HepG2 (cell line): ENCODE measurements at regions not wholly inside any gene's neighbourhood (a gene's known extent, or its start where the extent isn't known, plus 50 kb on each side); places are given as distances from the start of the nearest gene placed in this dataset.
A peak's percentile ranks its signal among the peaks of the same experiment; 100 is the strongest.

Source experiments
- JUND ChIP-seq: sonication (generic); formaldehyde crosslinking; IDR thresholded peaks from 2 replicates; pipeline ENCODE4 v1.8.0; 2022; ENCODE audit warnings: mild to moderate bottlenecking, missing genetic modification reagents
- KAT7 ChIP-seq: IDR thresholded peaks from 2 replicates; pipeline ENCODE4 v1.6.1; 2018; ENCODE audit warnings: borderline replicate concordance, missing compliant biosample characterization
- MATR3 ChIP-seq: sonication (generic); formaldehyde crosslinking; IDR thresholded peaks from 2 replicates; pipeline ENCODE4 v1.4.0; 2020; ENCODE audit warnings: missing genetic modification reagents
- MAZ ChIP-seq, 2 experiments: sonication (generic) in 1 of 2; formaldehyde crosslinking in 1 of 2; IDR thresholded peaks; 2 replicates each; pipeline versions ENCODE4 v1.5.0 to v1.6.1; 2012 to 2020; ENCODE audit warnings: low read depth in 2 of 2, mild to moderate bottlenecking in 2 of 2, borderline replicate concordance in 1 of 2, improper control_type of control experiment in 1 of 2, low read length in 1 of 2, missing genetic modification reagents in 1 of 2, moderate library complexity in 1 of 2
- NR2F1 ChIP-seq, 2 experiments: fragments of 450-650 bp in 1 of 2; formaldehyde crosslinking in 1 of 2; IDR thresholded peaks; 2 replicates each; pipeline versions ENCODE4 v1.5.0 to v1.6.1; 2016 to 2020; ENCODE audit warnings: mild to moderate bottlenecking in 1 of 2, missing compliant biosample characterization in 1 of 2, missing genetic modification reagents in 1 of 2, moderate library complexity in 1 of 2
- PAWR ChIP-seq: sonication (generic); formaldehyde crosslinking; IDR thresholded peaks from 2 replicates; pipeline ENCODE4 v1.4.0; 2020; ENCODE audit warnings: missing genetic modification reagents, mild to moderate bottlenecking, borderline replicate concordance
- RELA ChIP-seq: sonication (generic); formaldehyde crosslinking; IDR thresholded peaks from 2 replicates; pipeline ENCODE4 v1.4.0; 2020; ENCODE audit warnings: missing genetic modification reagents
- SMARCC2 ChIP-seq: fragments of 450-650 bp; IDR thresholded peaks from 2 replicates; pipeline ENCODE4 v1.6.1; 2017; ENCODE audit warnings: antibody characterized with exemption, mild to moderate bottlenecking
- SNAI1 ChIP-seq: sonication (generic); formaldehyde crosslinking; IDR thresholded peaks from 2 replicates; pipeline ENCODE4 v1.5.0; 2020; ENCODE audit warnings: mild to moderate bottlenecking, missing genetic modification reagents, borderline replicate concordance
- YEATS2 ChIP-seq: sonication (generic); formaldehyde crosslinking; IDR thresholded peaks from 2 replicates; pipeline ENCODE4 v1.4.0; 2020; ENCODE audit warnings: missing genetic modification reagents, borderline replicate concordance
- ZFX ChIP-seq: sonication (generic); formaldehyde crosslinking; IDR thresholded peaks from 2 replicates; pipeline ENCODE4 v1.4.0; 2020; ENCODE audit warnings: mild to moderate bottlenecking, low read depth, missing genetic modification reagents, moderate library complexity
- ZNF235 ChIP-seq: sonication (generic); formaldehyde crosslinking; IDR thresholded peaks from 2 replicates; pipeline ENCODE4 v1.8.1; 2023; ENCODE audit warnings: mild to moderate bottlenecking, missing genetic modification reagents, borderline replicate concordance
- ZNF572 ChIP-seq: sonication (generic); formaldehyde crosslinking; IDR thresholded peaks from 2 replicates; pipeline ENCODE4 v1.5.1; 2020; ENCODE audit warnings: mild to moderate bottlenecking, missing genetic modification reagents
- ZNF672 ChIP-seq: sonication (generic); formaldehyde crosslinking; IDR thresholded peaks from 2 replicates; pipeline ENCODE4 v1.8.1; 2022; ENCODE audit warnings: missing genetic modification reagents
- TF ChIP-seq, protein P1 (sequence below): sonication (generic); formaldehyde crosslinking; IDR thresholded peaks from 2 replicates; pipeline ENCODE4 v1.5.1; 2020; ENCODE audit warnings: missing genetic modification reagents, mild to moderate bottlenecking, borderline replicate concordance
- TF ChIP-seq, protein P2 (sequence below): sonication (generic); formaldehyde crosslinking; IDR thresholded peaks from 2 replicates; pipeline ENCODE4 v1.4.0; 2020; ENCODE audit warnings: missing genetic modification reagents, mild to moderate bottlenecking, borderline replicate concordance
- TF ChIP-seq, protein P3 (sequence below): sonication (generic); formaldehyde crosslinking; IDR thresholded peaks from 2 replicates; pipeline ENCODE4 v1.5.0; 2020; ENCODE audit warnings: missing genetic modification reagents
- TF ChIP-seq, protein P4 (sequence below): IDR thresholded peaks from 2 replicates; pipeline ENCODE4 v1.6.1; 2016; ENCODE audit warnings: missing genetic modification reagents, missing compliant biosample characterization

DNA sequence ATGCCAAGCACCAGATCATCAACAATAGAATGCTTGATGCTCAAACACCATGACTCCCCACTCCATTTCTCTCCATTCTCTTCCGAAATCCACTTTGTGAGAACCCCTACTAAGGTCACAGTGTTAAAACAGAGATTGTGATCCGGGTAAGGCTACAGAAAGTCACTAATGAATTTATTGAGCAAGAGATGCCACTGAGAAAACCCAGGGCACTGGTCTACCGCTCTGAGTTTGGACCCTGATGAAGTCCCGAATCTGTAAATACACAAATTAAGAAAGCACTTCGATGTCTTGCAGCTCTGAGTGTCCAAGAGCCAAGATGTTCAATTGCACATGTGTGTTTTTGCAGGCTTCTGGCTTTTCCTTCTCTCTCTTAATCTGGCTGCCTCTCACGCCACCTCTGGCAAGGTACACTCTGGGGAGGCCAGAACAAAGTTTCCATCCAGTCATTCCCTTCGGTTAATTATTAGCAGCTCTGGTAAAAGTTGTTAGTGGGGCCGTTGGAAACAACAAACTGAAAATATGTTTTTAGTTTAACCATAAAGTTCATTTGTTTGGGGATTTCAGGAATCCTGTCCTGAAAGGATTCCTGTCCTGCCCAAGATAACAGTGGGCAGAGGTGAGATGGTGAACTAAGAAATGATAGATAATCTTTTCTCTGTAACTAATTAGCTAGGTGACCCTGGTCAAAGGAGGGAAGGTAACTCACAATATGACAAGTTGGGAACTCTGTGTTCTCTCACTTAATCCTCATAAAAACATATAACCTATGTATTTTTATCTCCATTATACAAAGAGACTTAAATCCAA, 75.4 kb downstream of the BTG1 start (continued):
- 0 out of 2 replicates have a peak, but pooled peaks have one; percentile 27 for TF ChIP-seq ZFX (CRISPR knock-in tag)
- TF ChIP-seq, protein P1, sequence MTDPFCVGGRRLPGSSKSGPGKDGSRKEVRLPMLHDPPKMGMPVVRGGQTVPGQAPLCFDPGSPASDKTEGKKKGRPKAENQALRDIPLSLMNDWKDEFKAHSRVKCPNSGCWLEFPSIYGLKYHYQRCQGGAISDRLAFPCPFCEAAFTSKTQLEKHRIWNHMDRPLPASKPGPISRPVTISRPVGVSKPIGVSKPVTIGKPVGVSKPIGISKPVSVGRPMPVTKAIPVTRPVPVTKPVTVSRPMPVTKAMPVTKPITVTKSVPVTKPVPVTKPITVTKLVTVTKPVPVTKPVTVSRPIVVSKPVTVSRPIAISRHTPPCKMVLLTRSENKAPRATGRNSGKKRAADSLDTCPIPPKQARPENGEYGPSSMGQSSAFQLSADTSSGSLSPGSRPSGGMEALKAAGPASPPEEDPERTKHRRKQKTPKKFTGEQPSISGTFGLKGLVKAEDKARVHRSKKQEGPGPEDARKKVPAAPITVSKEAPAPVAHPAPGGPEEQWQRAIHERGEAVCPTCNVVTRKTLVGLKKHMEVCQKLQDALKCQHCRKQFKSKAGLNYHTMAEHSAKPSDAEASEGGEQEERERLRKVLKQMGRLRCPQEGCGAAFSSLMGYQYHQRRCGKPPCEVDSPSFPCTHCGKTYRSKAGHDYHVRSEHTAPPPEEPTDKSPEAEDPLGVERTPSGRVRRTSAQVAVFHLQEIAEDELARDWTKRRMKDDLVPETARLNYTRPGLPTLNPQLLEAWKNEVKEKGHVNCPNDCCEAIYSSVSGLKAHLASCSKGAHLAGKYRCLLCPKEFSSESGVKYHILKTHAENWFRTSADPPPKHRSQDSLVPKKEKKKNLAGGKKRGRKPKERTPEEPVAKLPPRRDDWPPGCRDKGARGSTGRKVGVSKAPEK: no peak
- TF ChIP-seq, protein P2, sequence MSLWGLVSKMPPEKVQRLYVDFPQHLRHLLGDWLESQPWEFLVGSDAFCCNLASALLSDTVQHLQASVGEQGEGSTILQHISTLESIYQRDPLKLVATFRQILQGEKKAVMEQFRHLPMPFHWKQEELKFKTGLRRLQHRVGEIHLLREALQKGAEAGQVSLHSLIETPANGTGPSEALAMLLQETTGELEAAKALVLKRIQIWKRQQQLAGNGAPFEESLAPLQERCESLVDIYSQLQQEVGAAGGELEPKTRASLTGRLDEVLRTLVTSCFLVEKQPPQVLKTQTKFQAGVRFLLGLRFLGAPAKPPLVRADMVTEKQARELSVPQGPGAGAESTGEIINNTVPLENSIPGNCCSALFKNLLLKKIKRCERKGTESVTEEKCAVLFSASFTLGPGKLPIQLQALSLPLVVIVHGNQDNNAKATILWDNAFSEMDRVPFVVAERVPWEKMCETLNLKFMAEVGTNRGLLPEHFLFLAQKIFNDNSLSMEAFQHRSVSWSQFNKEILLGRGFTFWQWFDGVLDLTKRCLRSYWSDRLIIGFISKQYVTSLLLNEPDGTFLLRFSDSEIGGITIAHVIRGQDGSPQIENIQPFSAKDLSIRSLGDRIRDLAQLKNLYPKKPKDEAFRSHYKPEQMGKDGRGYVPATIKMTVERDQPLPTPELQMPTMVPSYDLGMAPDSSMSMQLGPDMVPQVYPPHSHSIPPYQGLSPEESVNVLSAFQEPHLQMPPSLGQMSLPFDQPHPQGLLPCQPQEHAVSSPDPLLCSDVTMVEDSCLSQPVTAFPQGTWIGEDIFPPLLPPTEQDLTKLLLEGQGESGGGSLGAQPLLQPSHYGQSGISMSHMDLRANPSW (CRISPR knock-in tag): no peak
- TF ChIP-seq SMARCC2: no peak
- TF ChIP-seq JUND: no peak
- TF ChIP-seq NR2F1 (CRISPR knock-in tag; IDR thresholded peaks at IDR 0.05): no peak
- TF ChIP-seq YEATS2 (CRISPR knock-in tag): 0 out of 2 replicates have a peak, but pooled peaks have one; percentile 22
- no peak for TF ChIP-seq ZNF672 (CRISPR knock-in tag)
- TF ChIP-seq PAWR: no peak
- no peak for TF ChIP-seq SNAI1 (CRISPR knock-in tag)
- TF ChIP-seq, protein P3, sequence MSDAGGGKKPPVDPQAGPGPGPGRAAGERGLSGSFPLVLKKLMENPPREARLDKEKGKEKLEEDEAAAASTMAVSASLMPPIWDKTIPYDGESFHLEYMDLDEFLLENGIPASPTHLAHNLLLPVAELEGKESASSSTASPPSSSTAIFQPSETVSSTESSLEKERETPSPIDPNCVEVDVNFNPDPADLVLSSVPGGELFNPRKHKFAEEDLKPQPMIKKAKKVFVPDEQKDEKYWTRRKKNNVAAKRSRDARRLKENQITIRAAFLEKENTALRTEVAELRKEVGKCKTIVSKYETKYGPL (CRISPR knock-in tag): no peak
- no peak for TF ChIP-seq KAT7 (CRISPR knock-in tag)
- TF ChIP-seq RELA: no peak
- TF ChIP-seq, protein P4, sequence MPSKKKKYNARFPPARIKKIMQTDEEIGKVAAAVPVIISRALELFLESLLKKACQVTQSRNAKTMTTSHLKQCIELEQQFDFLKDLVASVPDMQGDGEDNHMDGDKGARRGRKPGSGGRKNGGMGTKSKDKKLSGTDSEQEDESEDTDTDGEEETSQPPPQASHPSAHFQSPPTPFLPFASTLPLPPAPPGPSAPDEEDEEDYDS (CRISPR knock-in tag): peak; percentile 69
- no peak for TF ChIP-seq ZNF572 (CRISPR knock-in tag)
- no peak for TF ChIP-seq MATR3 (CRISPR knock-in tag)
- TF ChIP-seq MAZ (IDR thresholded peaks at IDR 0.05; ENCODE audit: borderline replicate concordance, low read depth, low read length): no peak
- TF ChIP-seq MAZ (CRISPR knock-in tag; IDR thresholded peaks at IDR 0.05; ENCODE audit: low read depth): no peak
- TF ChIP-seq ZNF235 (CRISPR knock-in tag): no peak
